Sigmoid colon (tissue), 6 donors: ENCODE measurements at regions not wholly inside any gene's neighbourhood (a gene's known extent, or its start where the extent isn't known, plus 50 kb on each side); places are given as distances from the start of the nearest gene placed in this dataset.

Source experiments
- DNase-seq: peaks from one replicate; pipeline ENCODE4 v3.0.0-alpha.2; 2019
- H3K27ac ChIP-seq, 4 donors: fragments of 200-600 bp; sonication (generic); one replicate each; pipeline ENCODE4 v1.5.1; 2016 to 2019; ENCODE audit warnings: mild to moderate bottlenecking in 1 of 4
- H3K27me3 ChIP-seq, 3 donors: fragments of 200-600 bp; sonication (generic); one replicate each; pipeline ENCODE4 v1.5.1; 2019; ENCODE audit warnings: mild to moderate bottlenecking in 1 of 3
- H3K36me3 ChIP-seq, 4 donors: fragments of 200-600 bp; sonication (generic); one replicate each; pipeline ENCODE4 v1.5.1; 2016 to 2019
- H3K4me1 ChIP-seq, 4 donors: fragments of 200-600 bp; sonication (generic); one replicate each; pipeline ENCODE4 v1.5.1; 2017 to 2019
- H3K4me3 ChIP-seq, 4 donors: fragments of 200-600 bp; sonication (generic); one replicate each; pipeline ENCODE4 v1.5.1; 2017 to 2019; ENCODE audit warnings: mild to moderate bottlenecking in 2 of 4, moderate library complexity in 1 of 4
- H3K9me3 ChIP-seq, 4 donors: fragments of 200-600 bp in 3 of 4; sonication (generic) in 3 of 4; one replicate each; pipeline versions ENCODE4 v1.5.1 to v1.6.1; 2013 to 2019
- CTCF ChIP-seq, 4 experiments: fragments of 450-650 bp in 3 of 4; fragments of 200-600 bp in 1 of 4; IDR thresholded peaks; one replicate each; pipeline ENCODE4 v1.5.1; 2016 to 2019; ENCODE audit warnings: antibody characterized with exemption in 4 of 4, mild to moderate bottlenecking in 3 of 4, moderate library complexity in 2 of 4
- EP300 ChIP-seq, 4 donors: sonication (generic); formaldehyde crosslinking; IDR thresholded peaks; one replicate each; pipeline ENCODE4 v1.6.1; 2017; ENCODE audit warnings: antibody characterized with exemption in 4 of 4
- POLR2A ChIP-seq, 2 donors: fragments of 450-650 bp; IDR thresholded peaks; one replicate each; pipeline ENCODE4 v1.6.1; 2016; ENCODE audit warnings: antibody characterized with exemption in 2 of 2, mild to moderate bottlenecking in 2 of 2, moderate library complexity in 2 of 2
- POLR2AphosphoS5 ChIP-seq, 4 donors: sonication (generic); formaldehyde crosslinking; IDR thresholded peaks; one replicate each; pipeline ENCODE4 v1.6.1; 2017; ENCODE audit warnings: antibody characterized with exemption in 4 of 4
- WGBS, 2 donors: extraction: QIAGEN DNeasy Blood & Tissue Kit; methylation state at CpG; one replicate each; pipeline ENCODE4 v1.1.7; 2013; 5-methylcytosine and 5-hydroxymethylcytosine counted together
- intact Hi-C: fragments of 100-400 bp; cut with DNase I; formaldehyde crosslinking; loops from one replicate; pipeline ENCODE4 v1.15.1; 2023
- donor health status: healthy with polysubstance abuse.
- donor health status: healthy.

DNA sequence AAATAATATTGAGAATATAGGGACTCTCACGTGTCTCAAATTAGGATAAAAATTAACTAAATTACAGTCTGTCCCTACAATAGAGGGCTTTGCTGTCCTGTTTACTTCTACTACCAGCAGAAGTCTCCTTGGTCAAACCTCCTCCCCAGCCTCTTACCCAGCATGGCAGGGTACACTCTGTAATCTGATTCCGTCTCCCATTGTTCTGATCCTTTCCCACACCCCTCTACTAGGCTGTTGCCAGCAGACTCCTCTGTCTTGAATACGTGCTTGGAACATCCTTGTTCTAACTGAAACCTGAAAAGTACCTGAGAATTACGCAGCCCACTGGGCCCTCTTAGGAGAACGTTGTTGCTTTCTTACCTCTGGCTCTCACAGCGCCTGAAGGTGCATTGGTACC, 112.2 kb upstream of the PREP start:
- Histone ChIP-seq H3K36me3 (no peaks in the 10 kb centered on the region), H3K9me3 (no peaks in the 10 kb centered on the region), H3K4me1 (no peaks in the 10 kb centered on the region), H3K27me3 (no peaks in the 10 kb centered on the region), H3K27ac (no peak overlapping the region), H3K4me3 (no peak overlapping the region)
- TF ChIP-seq POLR2AphosphoS5 (IDR thresholded peaks at IDR 0.05): no peak
- TF ChIP-seq EP300 (IDR thresholded peaks at IDR 0.05): no peak
- no peak for DNase-seq
- intact Hi-C loops: no loop called here
- WGBS, 2 donors: 85 to 91% methylated on average over 6 of the region's 6 CpGs

GRCh38 chr6:105514306-105514705, 111.4 kb upstream of the PREP start:
- Histone ChIP-seq H3K9me3 (no peaks in the 10 kb centered on the region), H3K27ac (no peak overlapping the region), H3K4me1 (no peaks in the 10 kb centered on the region), H3K27me3 (no peaks in the 10 kb centered on the region), H3K36me3 (no peaks in the 10 kb centered on the region), H3K4me3 (no peak overlapping the region)
- DNase-seq: no peak
- 65 to 67% methylated on average over 5 of the region's 5 CpGs for WGBS, 2 donors
- TF ChIP-seq CTCF (IDR thresholded peaks at IDR 0.05): no peak
- no peak for TF ChIP-seq EP300 (IDR thresholded peaks at IDR 0.05)
- intact Hi-C loops: no loop called here

DNA sequence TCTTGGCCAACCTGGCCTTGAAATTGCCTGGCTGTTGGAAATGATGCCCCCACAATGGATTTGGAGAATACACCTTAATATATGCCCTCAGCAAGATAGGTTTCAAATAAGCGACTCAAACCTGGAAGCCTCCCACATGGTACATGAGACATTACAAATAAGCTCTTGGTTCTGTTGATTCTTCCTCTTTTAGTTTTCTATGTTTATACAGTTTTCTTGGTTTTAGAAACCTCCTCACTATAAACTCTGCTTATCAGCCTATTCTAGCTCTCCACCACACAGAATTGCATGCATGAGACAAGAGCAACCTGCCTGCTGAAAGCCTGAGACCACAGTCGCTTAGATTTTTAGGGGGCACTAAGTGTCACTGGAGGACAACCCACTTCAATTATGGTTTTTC, 108.8 kb upstream of the PREP start:
- no peak overlapping the region for H3K27ac ChIP-seq
- no peaks in the 10 kb centered on the region for H3K4me1 ChIP-seq
- no peak for DNase-seq
- no peaks in the 10 kb centered on the region for H3K9me3 ChIP-seq
- intact Hi-C loops: no loop called here
- H3K36me3 ChIP-seq: no peaks in the 10 kb centered on the region
- H3K4me3 ChIP-seq: no peak overlapping the region
- WGBS, 2 donors: 94 to 95% methylated on average over 2 of the region's 2 CpGs
- TF ChIP-seq CTCF (IDR thresholded peaks at IDR 0.05) (no peak), POLR2AphosphoS5 (IDR thresholded peaks at IDR 0.05) (no peak), POLR2A (IDR thresholded peaks at IDR 0.05) (no peak), EP300 (IDR thresholded peaks at IDR 0.05) (no peak)
- no peaks in the 10 kb centered on the region for H3K27me3 ChIP-seq

DNA sequence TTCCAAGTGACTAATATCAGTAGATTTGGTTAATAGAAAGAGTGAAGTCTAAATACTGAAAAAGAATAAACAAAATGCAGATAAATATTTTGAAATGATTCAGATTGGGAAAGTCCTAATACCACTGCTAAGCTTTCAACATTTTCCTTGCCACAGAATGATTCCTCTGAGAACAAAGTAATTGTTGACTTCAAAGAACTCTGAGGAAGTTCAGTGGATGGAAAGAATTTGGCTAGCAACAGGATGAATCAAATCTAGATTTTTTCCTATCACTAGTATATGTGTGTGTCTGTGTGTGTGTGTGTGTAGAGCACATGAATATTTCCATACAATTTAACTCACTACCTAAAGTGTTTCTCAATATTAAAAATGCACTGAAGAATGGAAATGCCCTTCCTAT, 107.9 kb upstream of the PREP start:
- Histone ChIP-seq H3K9me3 (no peaks in the 10 kb centered on the region), H3K4me1 (no peaks in the 10 kb centered on the region), H3K36me3 (no peaks in the 10 kb centered on the region), H3K27ac (no peak overlapping the region), H3K4me3 (no peak overlapping the region), H3K27me3 (no peaks in the 10 kb centered on the region)
- no peak for TF ChIP-seq CTCF (IDR thresholded peaks at IDR 0.05)
- TF ChIP-seq EP300 (IDR thresholded peaks at IDR 0.05): no peak
- no peak for TF ChIP-seq POLR2A (IDR thresholded peaks at IDR 0.05)
- TF ChIP-seq POLR2AphosphoS5 (IDR thresholded peaks at IDR 0.05): no peak
- DNase-seq: no peak
- intact Hi-C loops: no loop called here

GRCh38 chr6:105509506-105510331, 106.8 kb upstream of the PREP start:
- no peak for TF ChIP-seq POLR2AphosphoS5 (IDR thresholded peaks at IDR 0.05)
- no peak for TF ChIP-seq EP300 (IDR thresholded peaks at IDR 0.05)
- TF ChIP-seq POLR2A (IDR thresholded peaks at IDR 0.05): no peak
- TF ChIP-seq CTCF (IDR thresholded peaks at IDR 0.05): no peak
- 62 to 75% methylated on average over 9 of the region's 9 CpGs for WGBS, 2 donors
- Histone ChIP-seq H3K27me3 (no peaks in the 10 kb centered on the region), H3K4me3 (no peak overlapping the region), H3K36me3 (no peaks in the 10 kb centered on the region), H3K9me3 (no peaks in the 10 kb centered on the region), H3K4me1 (peaks cover 0 to 6% (median 1%) of the 10 kb centered on the region in 4 donors), H3K27ac (no peak overlapping the region)
- no peak for DNase-seq
- intact Hi-C loops: no loop called here
